Renal pelvis (tissue), 1 donor: ENCODE measurements at regions not wholly inside any gene's neighbourhood (a gene's known extent, or its start where the extent isn't known, plus 50 kb on each side); places are given as distances from the start of the nearest gene placed in this dataset.
"Not testable (repeated sequence)": the region's sequence is repeated elsewhere in the genome, so short reads cannot be mapped to it uniquely, and the experiment has no call there.

Source experiments
- DNase-seq: peaks from one replicate; pipeline ENCODE4 v3.0.0-alpha.2; 2013

- not testable (repeated sequence) for DNase-seq
Observed at GRCh38 chr7:29703830-29704229, 102.5 kb upstream of the WIPF3 start.

DNA sequence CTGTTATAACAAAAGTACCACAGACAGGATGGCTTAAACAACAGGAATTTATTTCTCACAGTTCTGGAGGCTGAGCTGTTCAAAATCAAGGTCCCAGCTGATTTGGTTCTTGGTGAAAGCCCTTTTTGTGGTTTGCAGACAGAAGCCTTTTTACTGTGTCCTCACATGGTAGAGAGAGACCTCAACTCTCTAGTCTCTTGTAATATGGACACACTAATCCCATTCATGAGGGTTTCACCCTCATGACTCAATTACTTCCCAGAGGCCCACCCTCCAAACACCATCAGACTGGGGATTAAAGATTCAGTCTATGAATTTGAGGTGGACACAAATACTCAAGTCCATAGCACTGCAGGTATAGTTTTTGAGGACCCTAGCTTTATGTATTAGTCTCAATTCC, 97.3 kb upstream of the WIPF3 start:
- DNase-seq = not testable (repeated sequence)

- DNase-seq = not testable (repeated sequence)
Observed at GRCh38 chr7:29723127-29723526, 83.2 kb upstream of the WIPF3 start.

DNA sequence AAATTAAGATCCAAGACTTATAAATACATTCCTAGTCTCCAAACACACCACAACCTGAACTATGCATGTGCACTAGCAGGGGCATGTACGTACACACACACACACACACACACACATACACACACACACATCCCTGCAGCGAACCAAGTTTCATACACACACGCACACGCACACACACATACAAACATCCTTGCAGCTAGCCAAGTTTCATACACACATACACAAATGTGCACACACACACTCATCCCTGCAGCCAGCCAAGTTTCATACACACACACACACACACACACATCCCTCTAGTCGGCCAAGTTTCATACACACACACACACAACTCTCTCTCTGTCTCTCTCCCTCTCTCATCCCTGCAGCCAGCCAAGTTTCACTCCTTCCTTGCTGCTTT, 82.7 kb upstream of the WIPF3 start:
- DNase-seq = peak; percentile 17

GRCh38 chr7:29729534-29730165, 76.7 kb upstream of the WIPF3 start:
- DNase-seq = not testable (repeated sequence)

- no peak for DNase-seq
Observed at GRCh38 chr7:29734246-29734731, 72.0 kb upstream of the WIPF3 start.

DNA sequence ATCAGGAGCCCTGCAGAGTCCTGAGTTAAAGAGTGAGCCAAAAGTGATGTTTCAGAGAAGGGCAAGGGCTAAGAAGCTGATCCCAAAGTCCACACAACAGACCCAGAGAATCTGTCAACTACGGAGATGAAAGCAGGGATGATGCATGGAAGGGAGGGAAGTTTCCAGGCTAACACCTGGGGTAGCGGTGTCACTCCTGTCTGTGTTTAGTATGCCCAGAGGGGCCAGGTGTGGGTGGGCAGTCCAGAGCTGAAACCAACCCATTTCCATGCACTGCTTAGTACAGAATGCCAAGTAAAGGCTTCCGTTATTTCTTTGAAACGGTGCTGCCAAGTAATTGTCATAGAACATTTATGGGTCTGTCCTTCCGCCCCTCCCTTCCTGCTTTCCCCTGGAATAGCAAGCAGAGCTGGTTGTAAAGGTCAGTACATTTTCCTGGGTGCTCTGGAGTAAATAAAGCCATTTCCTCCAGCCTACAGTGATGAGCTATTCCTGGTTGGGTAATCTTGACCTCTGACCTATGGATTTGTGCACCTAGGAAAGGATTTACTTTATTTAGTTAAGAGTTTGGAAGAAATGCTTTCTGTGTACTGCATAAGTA, 58.6 kb upstream of the WIPF3 start:
- not testable (repeated sequence) for DNase-seq

GRCh38 chr7:29748286-29749099, 57.8 kb upstream of the WIPF3 start:
- DNase-seq = peak; percentile 28

GRCh38 chr7:29749701-29750321, 56.5 kb upstream of the WIPF3 start:
- DNase-seq = no peak

GRCh38 chr7:29750373-29750940, 55.9 kb upstream of the WIPF3 start:
- DNase-seq = not testable (repeated sequence)

DNA sequence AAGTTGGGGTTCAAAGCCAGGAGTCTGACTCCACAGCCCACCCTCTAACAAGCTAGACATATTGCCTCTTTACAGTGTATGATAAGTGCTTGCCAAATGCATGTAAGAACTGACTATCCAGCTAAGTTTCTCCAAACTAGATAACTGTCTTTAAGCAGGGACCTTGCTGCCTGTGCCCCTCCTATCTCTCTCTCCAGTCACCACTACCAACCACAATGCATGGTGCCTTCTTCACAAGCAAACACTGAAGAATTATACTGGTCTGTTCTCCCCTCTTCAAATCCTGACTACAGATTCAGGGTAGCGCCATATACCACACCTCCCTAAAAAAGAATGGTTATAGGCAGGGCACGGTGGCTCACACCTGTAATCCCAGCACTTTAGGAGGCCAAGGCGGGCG, 55.3 kb upstream of the WIPF3 start:
- not testable (repeated sequence) for DNase-seq

GRCh38 chr7:29754874-29755490, 51.3 kb upstream of the WIPF3 start:
- peak; percentile 16 for DNase-seq
